ENCODE measurements at regions not wholly inside any gene's neighbourhood (a gene's known extent, or its start where the extent isn't known, plus 50 kb on each side); places are given as distances from the start of the nearest gene placed in this dataset.

DNA sequence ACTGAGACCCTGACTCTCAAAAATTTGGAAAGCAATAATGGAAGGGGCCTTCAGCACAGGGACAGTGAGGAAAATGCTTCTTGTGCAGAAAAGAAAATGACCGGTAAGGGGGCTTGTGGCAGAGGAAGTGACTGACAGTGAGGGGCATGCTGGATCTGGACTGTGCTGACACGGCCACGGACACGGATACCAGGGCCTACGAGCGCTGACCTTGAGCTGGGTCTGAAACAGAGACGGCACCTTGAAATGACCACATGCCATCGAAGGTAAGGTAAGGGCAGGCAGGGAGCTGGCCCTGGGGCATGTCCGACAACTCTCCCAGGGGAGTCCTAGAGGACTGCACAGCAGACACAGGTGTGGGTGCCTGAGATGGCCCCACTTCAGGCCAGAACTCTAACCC lies 182.1 kb downstream of the RHOU start:
- Histone ChIP-seq H3K4me3 (ENCODE audit: severe bottlenecking) (no peak overlapping the region), H3K4me1 (ENCODE audit: insufficient read depth, poor library complexity, severe bottlenecking) (no peaks in the 10 kb centered on the region), H3K9me3 (ENCODE audit: severe bottlenecking) (no peaks in the 10 kb centered on the region), H3K36me3 (ENCODE audit: low read depth) (no peaks in the 10 kb centered on the region), H3K27me3 (ENCODE audit: insufficient read depth, poor library complexity, severe bottlenecking) (no peaks in the 10 kb centered on the region), H3K27ac (ENCODE audit: poor library complexity, severe bottlenecking) (no peak overlapping the region)
- ATAC-seq (ENCODE audit: low read depth), result no peak
- no peak for TF ChIP-seq CTCF (IDR thresholded peaks at IDR 0.05; ENCODE audit: poor library complexity, severe bottlenecking)
- DNase-seq (ENCODE audit: low spot score), result no peak

DNA sequence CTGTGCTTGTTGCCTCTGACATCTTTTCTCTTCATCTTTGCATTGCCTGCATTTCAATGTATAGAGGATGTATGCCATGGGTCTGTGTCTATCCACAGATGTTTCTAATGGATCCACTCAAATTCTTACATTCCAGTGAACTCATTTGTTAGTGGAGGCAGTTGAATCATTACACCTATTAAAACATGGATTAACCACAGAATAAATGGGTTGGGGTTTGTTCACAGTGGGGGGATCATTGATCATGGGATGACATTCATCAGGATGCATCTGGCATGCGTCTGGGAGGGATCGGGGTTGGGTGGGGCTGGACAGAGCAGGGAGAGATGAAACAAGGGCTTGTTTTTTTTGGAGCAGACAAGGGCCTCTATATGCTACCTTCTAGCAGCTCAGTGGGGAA lies 182.5 kb downstream of the RHOU start:
- Histone ChIP-seq H3K4me3 (ENCODE audit: severe bottlenecking) (no peak overlapping the region), H3K27me3 (ENCODE audit: insufficient read depth, poor library complexity, severe bottlenecking) (no peaks in the 10 kb centered on the region), H3K27ac (ENCODE audit: poor library complexity, severe bottlenecking) (no peak overlapping the region), H3K9me3 (ENCODE audit: severe bottlenecking) (no peaks in the 10 kb centered on the region), H3K36me3 (ENCODE audit: low read depth) (no peaks in the 10 kb centered on the region), H3K4me1 (ENCODE audit: insufficient read depth, poor library complexity, severe bottlenecking) (no peaks in the 10 kb centered on the region)
- no peak for TF ChIP-seq CTCF (IDR thresholded peaks at IDR 0.05; ENCODE audit: poor library complexity, severe bottlenecking)
- no peak for DNase-seq (ENCODE audit: low spot score)
- ATAC-seq (ENCODE audit: low read depth), result no peak

DNA sequence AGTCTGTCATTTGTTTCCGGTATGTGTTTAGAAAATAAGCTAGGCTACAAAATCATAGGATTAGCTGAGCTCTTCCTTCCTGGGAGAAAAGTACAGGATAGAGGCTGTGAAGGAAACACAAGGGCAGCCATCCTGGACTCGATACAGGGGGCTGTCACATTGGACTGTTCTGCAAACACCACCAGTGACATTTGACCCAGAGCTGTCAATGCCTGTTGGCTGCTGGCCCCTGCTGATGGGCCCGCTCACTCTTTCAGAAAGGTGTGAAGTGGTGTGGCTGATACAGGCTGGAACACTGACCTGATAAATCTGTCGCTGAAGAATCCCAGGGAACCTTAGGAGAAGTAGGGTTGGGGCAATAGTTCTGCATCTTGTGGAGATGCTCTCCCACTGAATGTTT lies 183.1 kb downstream of the RHOU start:
- H3K4me3 ChIP-seq (ENCODE audit: severe bottlenecking), result no peak overlapping the region
- DNase-seq (ENCODE audit: low spot score) (no peak), ATAC-seq (ENCODE audit: low read depth) (no peak)
- no peak overlapping the region for H3K27ac ChIP-seq (ENCODE audit: poor library complexity, severe bottlenecking)
- H3K27me3 ChIP-seq (ENCODE audit: insufficient read depth, poor library complexity, severe bottlenecking), result no peaks in the 10 kb centered on the region
- H3K4me1 ChIP-seq (ENCODE audit: insufficient read depth, poor library complexity, severe bottlenecking), result no peaks in the 10 kb centered on the region
- no peaks in the 10 kb centered on the region for H3K9me3 ChIP-seq (ENCODE audit: severe bottlenecking)
- TF ChIP-seq CTCF (IDR thresholded peaks at IDR 0.05; ENCODE audit: poor library complexity, severe bottlenecking), result no peak
- H3K36me3 ChIP-seq (ENCODE audit: low read depth), result no peaks in the 10 kb centered on the region

DNA sequence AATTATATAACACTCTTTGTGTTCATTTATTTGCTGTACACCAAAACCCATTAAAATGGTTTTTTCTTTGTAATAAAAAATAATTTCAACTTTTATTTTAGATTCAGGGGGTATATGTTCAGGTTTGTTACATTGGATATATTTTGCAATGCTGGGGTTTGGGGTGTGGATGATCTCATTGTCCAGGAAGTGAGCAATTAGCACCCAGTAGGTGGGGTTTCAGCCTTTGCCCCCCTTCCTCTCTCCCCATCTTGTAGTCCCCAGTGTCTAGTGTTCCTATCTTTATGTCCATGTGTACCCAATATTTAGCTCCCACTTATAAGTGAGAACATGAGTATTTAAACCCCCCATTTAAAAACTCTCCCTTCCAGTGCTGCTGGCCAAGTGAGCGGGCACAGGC lies 184.6 kb downstream of the RHOU start:
- ATAC-seq (ENCODE audit: low read depth), result no peak

GRCh38 chr1:228920831-228921230 lies 185.6 kb downstream of the RHOU start:
- TF ChIP-seq CTCF (IDR thresholded peaks at IDR 0.05; ENCODE audit: poor library complexity, severe bottlenecking), result no peak
- Histone ChIP-seq H3K4me3 (ENCODE audit: severe bottlenecking) (no peak overlapping the region), H3K9me3 (ENCODE audit: severe bottlenecking) (no peaks in the 10 kb centered on the region), H3K36me3 (ENCODE audit: low read depth) (no peaks in the 10 kb centered on the region), H3K27me3 (ENCODE audit: insufficient read depth, poor library complexity, severe bottlenecking) (no peaks in the 10 kb centered on the region), H3K27ac (ENCODE audit: poor library complexity, severe bottlenecking) (no peak overlapping the region), H3K4me1 (ENCODE audit: insufficient read depth, poor library complexity, severe bottlenecking) (no peaks in the 10 kb centered on the region)
- no peak for ATAC-seq (ENCODE audit: low read depth)
- DNase-seq (ENCODE audit: low spot score), result no peak

More for the DNA sequence above, 184.6 kb downstream of the RHOU start:
- H3K4me3 ChIP-seq (ENCODE audit: severe bottlenecking), result no peak overlapping the region
- no peak overlapping the region for H3K27ac ChIP-seq (ENCODE audit: poor library complexity, severe bottlenecking)
- H3K9me3 ChIP-seq (ENCODE audit: severe bottlenecking), result no peaks in the 10 kb centered on the region
- TF ChIP-seq CTCF (IDR thresholded peaks at IDR 0.05; ENCODE audit: poor library complexity, severe bottlenecking), result no peak
- H3K27me3 ChIP-seq (ENCODE audit: insufficient read depth, poor library complexity, severe bottlenecking), result no peaks in the 10 kb centered on the region
- no peaks in the 10 kb centered on the region for H3K4me1 ChIP-seq (ENCODE audit: insufficient read depth, poor library complexity, severe bottlenecking)
- H3K36me3 ChIP-seq (ENCODE audit: low read depth), result no peaks in the 10 kb centered on the region
- DNase-seq (ENCODE audit: low spot score), result no peak

Measured in RWPE2 (cell line).